ENCODE measurements at regions not wholly inside any gene's neighbourhood (a gene's known extent, or its start where the extent isn't known, plus 50 kb on each side); places are given as distances from the start of the nearest gene placed in this dataset.
A peak's percentile ranks its signal among the peaks of the same experiment; 100 is the strongest.

DNA sequence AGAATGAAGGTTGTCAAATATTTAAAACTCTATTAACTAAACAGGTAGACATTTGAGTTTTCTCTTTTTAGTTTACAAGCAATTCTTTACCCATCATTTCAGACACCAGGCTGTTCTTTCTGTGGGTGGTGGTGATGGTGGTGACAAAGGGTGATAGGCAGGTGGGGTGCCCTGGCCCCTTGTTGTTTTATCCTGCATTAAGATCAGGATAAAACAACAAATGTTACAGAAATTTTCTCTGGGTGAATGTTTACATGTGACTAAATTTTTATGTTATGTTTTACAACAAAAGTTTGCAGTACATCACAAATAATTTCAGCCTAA is 85.9 kb upstream of the MDM1 start:
- H3K4me3 ChIP-seq = no peak overlapping the region
- H3K36me3 ChIP-seq (replicated peaks in 1 of 2; ENCODE audit: insufficient read depth in 1 of 2, low read depth in 2 of 2) = no peaks in the 10 kb centered on the region
- no peaks in the 10 kb centered on the region for H3K27me3 ChIP-seq
- H3K27ac ChIP-seq = no peak overlapping the region
- H3K9me3 ChIP-seq = no peaks in the 10 kb centered on the region
- TF ChIP-seq, protein P1, sequence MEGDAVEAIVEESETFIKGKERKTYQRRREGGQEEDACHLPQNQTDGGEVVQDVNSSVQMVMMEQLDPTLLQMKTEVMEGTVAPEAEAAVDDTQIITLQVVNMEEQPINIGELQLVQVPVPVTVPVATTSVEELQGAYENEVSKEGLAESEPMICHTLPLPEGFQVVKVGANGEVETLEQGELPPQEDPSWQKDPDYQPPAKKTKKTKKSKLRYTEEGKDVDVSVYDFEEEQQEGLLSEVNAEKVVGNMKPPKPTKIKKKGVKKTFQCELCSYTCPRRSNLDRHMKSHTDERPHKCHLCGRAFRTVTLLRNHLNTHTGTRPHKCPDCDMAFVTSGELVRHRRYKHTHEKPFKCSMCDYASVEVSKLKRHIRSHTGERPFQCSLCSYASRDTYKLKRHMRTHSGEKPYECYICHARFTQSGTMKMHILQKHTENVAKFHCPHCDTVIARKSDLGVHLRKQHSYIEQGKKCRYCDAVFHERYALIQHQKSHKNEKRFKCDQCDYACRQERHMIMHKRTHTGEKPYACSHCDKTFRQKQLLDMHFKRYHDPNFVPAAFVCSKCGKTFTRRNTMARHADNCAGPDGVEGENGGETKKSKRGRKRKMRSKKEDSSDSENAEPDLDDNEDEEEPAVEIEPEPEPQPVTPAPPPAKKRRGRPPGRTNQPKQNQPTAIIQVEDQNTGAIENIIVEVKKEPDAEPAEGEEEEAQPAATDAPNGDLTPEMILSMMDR (IDR thresholded peaks at IDR 0.05) = no peak
- TF ChIP-seq POLR2A (IDR thresholded peaks at IDR 0.05) = no peak
- ATAC-seq (no peak), DNase-seq (no peak)
- intact Hi-C loops (cut with DNase I) = no loop called here
- H3K4me1 ChIP-seq = peaks cover 8% of the 10 kb centered on the region

DNA sequence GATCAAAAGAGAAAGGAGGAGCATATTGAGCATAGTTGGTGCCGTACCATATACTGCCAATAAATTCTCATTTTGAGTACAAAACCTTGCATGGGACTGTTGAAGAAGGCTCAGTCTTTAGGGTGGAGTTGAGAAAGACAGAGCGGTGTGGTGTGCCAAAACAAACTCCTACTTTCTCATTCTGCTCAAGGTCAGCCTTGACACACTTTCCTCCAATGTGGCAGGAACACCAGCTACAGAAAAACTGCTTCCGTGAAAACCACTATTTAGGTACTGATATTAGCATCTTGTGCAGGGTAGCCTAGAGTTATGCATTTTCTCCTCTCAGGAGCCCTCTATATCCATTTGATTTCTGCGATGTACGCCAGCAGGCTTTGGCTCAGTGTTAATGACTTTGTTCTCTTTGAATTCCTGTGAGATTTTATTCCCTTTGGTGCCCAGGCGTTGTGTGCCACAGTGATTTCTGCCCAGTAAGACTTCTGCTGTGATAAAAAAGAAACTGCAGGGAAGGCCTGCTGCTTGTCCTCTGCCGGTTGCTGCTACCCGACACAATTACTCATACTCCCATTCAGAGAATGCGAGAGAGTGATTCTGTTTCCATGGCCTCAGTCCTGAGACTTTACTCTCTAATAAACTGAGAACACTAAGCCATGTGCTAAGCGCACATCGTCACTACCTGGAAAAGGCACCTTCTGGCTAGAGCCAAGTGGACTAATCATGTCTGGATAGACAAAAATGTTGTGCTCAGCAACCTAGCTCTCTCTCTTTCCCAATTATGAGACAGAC is 88.3 kb upstream of the MDM1 start:
- intact Hi-C loops (cut with DNase I) = no loop called here
- TF ChIP-seq, protein P1 (IDR thresholded peaks at IDR 0.05) = no peak
- no peak for TF ChIP-seq POLR2A (IDR thresholded peaks at IDR 0.05)
- Histone ChIP-seq H3K9me3 (no peaks in the 10 kb centered on the region), H3K27ac (no peak overlapping the region), H3K36me3 (replicated peaks in 1 of 2; ENCODE audit: insufficient read depth in 1 of 2, low read depth in 2 of 2) (no peaks in the 10 kb centered on the region), H3K4me1 (peaks cover 8% of the 10 kb centered on the region), H3K4me3 (no peak overlapping the region), H3K27me3 (no peaks in the 10 kb centered on the region)
- DNase-seq = peak in 3 of 4 donors; percentile 19 to 30 (median 24)
- WGBS, 2 donors = 64 to 68% methylated on average over 11 of the region's 11 CpGs
- ATAC-seq = no peak

DNA sequence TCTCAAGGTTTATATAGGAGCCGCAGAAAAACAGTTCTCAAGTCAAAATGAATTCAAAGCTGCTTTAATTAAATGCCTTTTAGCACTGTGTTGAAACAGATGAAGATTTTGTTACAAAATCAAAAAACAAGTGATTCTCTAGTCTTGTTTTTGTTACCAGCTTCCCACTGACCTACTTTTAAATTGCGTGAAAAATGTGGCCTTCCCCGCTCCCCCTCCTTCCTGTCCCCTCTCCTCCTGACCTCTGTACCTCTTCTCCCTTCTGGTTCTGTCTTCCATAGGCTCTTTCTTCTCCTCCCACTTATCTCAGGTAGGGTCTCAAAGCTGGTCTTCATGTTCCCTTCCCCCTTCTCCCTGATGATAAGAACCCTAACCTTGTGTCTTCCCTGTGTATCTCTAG is 90.0 kb upstream of the MDM1 start:
- Histone ChIP-seq H3K9me3 (no peaks in the 10 kb centered on the region), H3K4me1 (peaks cover 8% of the 10 kb centered on the region), H3K27me3 (no peaks in the 10 kb centered on the region), H3K4me3 (no peak overlapping the region), H3K36me3 (replicated peaks in 1 of 2; ENCODE audit: insufficient read depth in 1 of 2, low read depth in 2 of 2) (no peaks in the 10 kb centered on the region), H3K27ac (no peak overlapping the region)
- no peak for ATAC-seq
- WGBS, 2 donors = 80 to 91% methylated on average over 3 of the region's 3 CpGs
- TF ChIP-seq, protein P1 (IDR thresholded peaks at IDR 0.05) = no peak
- no peak for TF ChIP-seq POLR2A (IDR thresholded peaks at IDR 0.05)
- no peak for DNase-seq
- intact Hi-C loops (cut with DNase I) = no loop called here

DNA sequence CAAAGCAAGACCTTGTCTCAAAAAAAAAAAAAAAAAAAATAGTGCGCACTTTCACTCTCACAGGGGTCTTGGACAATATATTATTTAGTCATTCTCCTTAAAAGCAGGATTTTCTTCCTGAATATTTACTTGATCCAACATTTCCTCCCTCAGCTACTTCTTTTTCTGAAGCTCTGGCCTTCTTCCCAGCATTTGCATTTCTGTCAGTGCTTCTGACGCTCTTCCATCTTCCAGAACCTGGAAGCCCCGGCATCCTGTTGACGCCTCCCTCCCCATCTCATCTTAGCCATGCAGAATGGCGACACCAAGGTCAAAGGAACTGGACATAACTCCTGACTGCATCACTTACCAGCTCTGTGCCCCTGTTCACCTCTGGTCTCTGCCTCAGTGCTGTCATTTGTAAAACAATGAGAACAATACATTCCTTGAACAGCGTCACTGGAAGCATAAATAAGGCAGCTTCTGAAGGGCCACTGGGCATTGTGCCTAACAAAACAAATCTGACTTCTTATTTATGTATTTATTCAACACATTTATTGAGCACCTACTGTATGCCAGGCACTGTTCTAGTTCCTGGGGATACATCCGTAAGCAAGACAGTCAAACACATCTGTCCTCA is 90.9 kb upstream of the MDM1 start:
- Histone ChIP-seq H3K27ac (no peak overlapping the region), H3K9me3 (no peaks in the 10 kb centered on the region), H3K4me3 (no peak overlapping the region), H3K27me3 (no peaks in the 10 kb centered on the region), H3K36me3 (replicated peaks in 1 of 2; ENCODE audit: insufficient read depth in 1 of 2, low read depth in 2 of 2) (no peaks in the 10 kb centered on the region), H3K4me1 (peaks cover 8% of the 10 kb centered on the region)
- DNase-seq (no peak), ATAC-seq (no peak)
- no peak for TF ChIP-seq POLR2A (IDR thresholded peaks at IDR 0.05)
- TF ChIP-seq, protein P1 (IDR thresholded peaks at IDR 0.05) = no peak
- 71 to 72% methylated on average over 7 of the region's 7 CpGs for whole genome bisulfite sequencing, 2 donors
- intact Hi-C loops (cut with DNase I) = no loop called here

DNA sequence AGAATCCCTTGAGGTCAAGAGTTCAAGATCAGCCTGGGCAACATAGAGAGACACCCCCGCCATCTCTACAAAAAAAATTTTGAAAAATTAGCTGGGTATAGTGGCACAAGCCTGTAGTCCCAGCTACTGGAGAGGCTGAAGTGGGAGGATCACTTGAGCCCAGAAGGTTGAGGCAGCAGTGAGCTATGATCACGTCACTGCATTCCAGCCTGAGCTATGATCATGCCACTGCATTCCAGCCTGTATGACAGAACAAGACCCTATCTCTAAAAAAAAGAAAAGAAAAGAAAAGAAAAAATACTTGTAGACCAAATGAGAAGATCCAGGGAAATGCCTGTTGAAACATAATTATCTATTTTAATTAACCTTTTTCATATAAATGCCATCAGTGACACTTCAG is 93.8 kb upstream of the MDM1 start:
- TF ChIP-seq POLR2A (IDR thresholded peaks at IDR 0.05) = no peak
- TF ChIP-seq, protein P1 (IDR thresholded peaks at IDR 0.05) = no peak
- no peak overlapping the region for H3K27ac ChIP-seq
- ATAC-seq = no peak

More for the DNA sequence above, 93.8 kb upstream of the MDM1 start:
- H3K27me3 ChIP-seq = no peaks in the 10 kb centered on the region
- H3K36me3 ChIP-seq (replicated peaks in 1 of 2; ENCODE audit: insufficient read depth in 1 of 2, low read depth in 2 of 2) = no peaks in the 10 kb centered on the region
- H3K4me3 ChIP-seq = no peak overlapping the region
- no peaks in the 10 kb centered on the region for H3K4me1 ChIP-seq
- intact Hi-C loops (cut with DNase I) = no loop called here
- 79 to 80% methylated on average over 2 of the region's 2 CpGs for WGBS, 2 donors
- no peak for DNase-seq
- no peaks in the 10 kb centered on the region for H3K9me3 ChIP-seq

All from body of pancreas (tissue), 4 donors.